ENCODE measurements at regions not wholly inside any gene's neighbourhood (a gene's known extent, or its start where the extent isn't known, plus 50 kb on each side); places are given as distances from the start of the nearest gene placed in this dataset.
"Not testable (repeated sequence)": the region's sequence is repeated elsewhere in the genome, so short reads cannot be mapped to it uniquely, and the experiment has no call there.

DNA sequence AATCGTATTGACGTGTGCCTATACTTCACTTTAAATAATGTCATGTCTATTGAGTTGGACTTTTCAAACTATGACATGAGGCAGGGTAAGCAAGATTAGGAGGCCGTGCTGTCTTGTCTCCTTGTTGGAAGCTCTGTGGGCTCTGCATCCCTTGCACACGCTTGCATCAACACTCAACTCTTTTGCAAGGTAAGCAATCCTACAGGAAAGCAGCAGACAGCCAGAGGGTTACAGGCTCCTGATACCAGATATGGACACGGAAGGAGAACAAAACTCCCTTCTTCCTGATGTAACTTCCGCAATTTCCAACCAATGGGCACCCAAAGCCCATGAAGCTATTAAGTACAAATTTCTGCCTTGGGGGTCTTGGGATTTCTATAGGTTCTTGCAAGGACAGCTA is 1520.7 kb upstream of the B3GALT2 start:
- Histone ChIP-seq H3K4me1 (ENCODE audit: insufficient read depth, low read length) (no peaks in the 10 kb centered on the region), H3K36me3 (ENCODE audit: insufficient read depth, low read length) (no peaks in the 10 kb centered on the region), H3K9ac (ENCODE audit: low read depth, low read length) (no peak overlapping the region), H3K9me3 (ENCODE audit: control insufficient read depth, insufficient read depth, low read length) (no peaks in the 10 kb centered on the region)

DNA sequence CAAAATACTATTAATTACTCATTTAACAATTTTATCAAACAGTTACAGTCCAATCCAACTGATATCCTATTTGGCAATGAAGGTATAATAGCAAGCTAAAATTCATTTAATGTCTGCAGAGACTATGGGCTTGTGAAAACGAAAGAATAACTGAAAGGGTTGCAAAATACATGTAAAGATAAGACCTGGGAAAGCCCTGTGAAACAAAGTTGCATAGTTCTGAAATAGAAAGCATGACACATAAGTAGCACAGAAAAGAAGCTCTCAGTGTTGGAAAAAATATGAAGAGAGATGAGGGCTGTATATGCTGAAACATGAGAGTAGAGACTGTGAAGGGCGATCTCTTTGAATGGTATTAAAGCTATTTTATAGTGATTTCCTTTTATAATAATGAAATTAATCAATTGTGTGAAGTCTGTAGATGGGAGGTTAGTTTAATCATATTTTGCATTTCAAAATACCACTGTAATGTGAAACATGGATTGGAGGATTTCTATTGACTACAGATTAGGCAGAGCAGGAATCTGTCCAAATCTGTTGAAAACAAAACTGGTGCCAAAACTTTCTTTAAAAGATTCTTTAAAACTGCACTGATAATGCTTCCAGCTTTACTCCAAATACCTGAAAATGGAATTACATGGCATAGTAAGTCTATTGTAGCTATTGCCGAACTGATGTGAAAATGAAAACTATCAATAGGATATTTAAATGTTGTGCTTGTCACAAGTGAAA is 1518.9 kb upstream of the B3GALT2 start:
- H3K9ac ChIP-seq (ENCODE audit: low read depth, low read length) = no peak overlapping the region
- no peaks in the 10 kb centered on the region for H3K4me1 ChIP-seq (ENCODE audit: insufficient read depth, low read length)
- H3K9me3 ChIP-seq (ENCODE audit: control insufficient read depth, insufficient read depth, low read length) = no peaks in the 10 kb centered on the region
- H3K36me3 ChIP-seq (ENCODE audit: insufficient read depth, low read length) = no peaks in the 10 kb centered on the region

DNA sequence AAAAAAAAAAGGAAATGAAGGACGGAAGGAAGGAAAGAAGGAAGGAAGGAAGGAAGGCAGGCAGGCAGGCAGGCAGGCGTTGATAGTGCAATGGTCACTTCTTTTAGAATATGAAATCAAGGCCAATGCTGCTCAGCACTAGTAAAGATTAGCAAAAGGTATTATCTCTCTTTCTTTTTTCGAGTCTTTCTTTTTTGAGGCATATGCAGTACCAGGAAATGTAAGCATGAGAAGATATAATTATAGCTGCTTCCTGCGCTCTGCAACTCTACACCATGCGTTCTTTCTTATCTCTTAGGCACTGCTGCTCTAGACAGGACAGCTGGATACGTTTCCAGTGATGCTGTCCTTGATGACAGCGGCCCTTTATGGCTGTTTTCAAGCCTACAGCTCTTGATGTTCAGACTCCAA is 1512.5 kb upstream of the B3GALT2 start:
- Histone ChIP-seq H3K4me1 (ENCODE audit: insufficient read depth, low read length) (no peaks in the 10 kb centered on the region), H3K9ac (ENCODE audit: low read depth, low read length) (no peak overlapping the region), H3K9me3 (ENCODE audit: control insufficient read depth, insufficient read depth, low read length) (no peaks in the 10 kb centered on the region), H3K36me3 (ENCODE audit: insufficient read depth, low read length) (no peaks in the 10 kb centered on the region)

DNA sequence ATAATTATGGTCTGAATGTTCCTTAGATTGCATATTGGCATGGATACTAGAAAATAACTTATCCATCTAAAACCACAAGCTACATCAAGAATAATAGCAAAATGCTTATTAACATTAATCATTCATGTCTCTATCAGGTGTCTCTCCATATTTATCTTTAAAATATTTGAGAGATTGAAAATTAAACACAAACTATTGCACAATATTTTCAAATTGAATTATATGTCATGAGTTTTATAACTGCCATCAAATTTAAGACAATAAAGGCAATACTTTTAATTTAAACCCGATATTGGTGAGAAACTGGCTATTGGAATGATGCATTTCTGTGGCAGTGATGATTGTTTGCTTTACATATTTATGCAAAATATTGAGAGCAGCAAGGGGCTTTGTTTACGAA is 1506.8 kb upstream of the B3GALT2 start:
- Histone ChIP-seq H3K36me3 (ENCODE audit: insufficient read depth, low read length) (no peaks in the 10 kb centered on the region), H3K9ac (ENCODE audit: low read depth, low read length) (no peak overlapping the region), H3K9me3 (ENCODE audit: control insufficient read depth, insufficient read depth, low read length) (no peaks in the 10 kb centered on the region), H3K4me1 (ENCODE audit: insufficient read depth, low read length) (no peaks in the 10 kb centered on the region)

DNA sequence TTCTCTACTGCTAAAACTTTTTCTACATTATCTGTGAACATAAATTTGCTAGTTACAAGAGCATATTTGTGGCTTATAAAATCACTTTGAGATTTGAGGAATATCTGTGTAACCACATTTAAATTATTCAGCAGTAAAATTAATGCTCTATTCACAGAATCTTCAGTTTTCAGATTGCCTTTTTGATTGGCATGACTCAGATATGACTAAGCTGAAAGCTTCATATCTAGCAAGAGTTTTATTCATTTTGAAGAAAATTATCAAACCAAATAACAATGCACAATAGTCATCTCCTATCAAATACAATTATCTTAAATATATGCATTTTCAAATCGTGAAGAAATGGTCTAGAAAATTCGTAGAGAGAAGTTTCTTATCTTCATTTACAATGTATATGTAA is 1498.2 kb upstream of the B3GALT2 start:
- no peak overlapping the region for H3K9ac ChIP-seq (ENCODE audit: low read depth, low read length)
- H3K4me1 ChIP-seq (ENCODE audit: insufficient read depth, low read length) = no peaks in the 10 kb centered on the region; the same call in 1 of the 2 replicates
- H3K36me3 ChIP-seq (ENCODE audit: insufficient read depth, low read length) = no peaks in the 10 kb centered on the region
- no peaks in the 10 kb centered on the region for H3K9me3 ChIP-seq (ENCODE audit: control insufficient read depth, insufficient read depth, low read length)

DNA sequence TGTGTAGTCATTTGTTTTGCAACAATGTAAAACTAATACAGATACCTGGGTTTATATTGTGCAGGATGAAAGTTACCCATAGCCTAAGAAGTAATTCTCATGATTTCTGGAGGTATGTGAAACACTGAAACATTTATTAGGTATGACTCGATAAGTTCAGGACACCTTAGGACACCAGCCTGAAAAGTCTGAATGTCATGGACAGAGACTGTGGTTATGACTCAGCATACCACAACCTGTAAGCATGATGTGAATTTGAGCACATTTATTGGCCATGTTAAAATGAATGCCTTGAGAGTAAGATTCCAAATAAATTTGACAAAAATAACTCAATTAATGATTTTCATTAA is 1471.7 kb upstream of the B3GALT2 start:
- H3K9ac ChIP-seq (ENCODE audit: low read depth, low read length) = no peak overlapping the region
- H3K36me3 ChIP-seq (ENCODE audit: insufficient read depth, low read length) = no peaks in the 10 kb centered on the region
- no peaks in the 10 kb centered on the region for H3K4me1 ChIP-seq (ENCODE audit: insufficient read depth, low read length)

DNA sequence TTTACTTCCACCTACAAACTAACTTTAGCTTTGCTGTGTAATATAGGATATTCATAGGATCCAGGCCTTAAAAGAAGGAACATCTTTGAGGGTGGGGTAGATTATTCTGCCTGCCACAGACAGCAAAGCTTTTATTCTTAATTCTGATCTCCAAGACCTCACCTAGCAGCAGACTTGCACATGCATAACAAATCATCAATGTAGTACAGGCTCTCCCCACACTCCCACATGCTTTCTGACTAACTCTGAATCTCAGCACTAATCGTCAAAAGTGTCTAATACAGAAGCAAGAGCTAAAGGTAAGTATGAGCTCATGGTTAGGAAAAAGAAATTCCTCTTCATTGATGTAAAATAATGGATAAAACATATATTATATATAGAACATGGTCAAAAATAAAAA is 1468.5 kb upstream of the B3GALT2 start:
- Histone ChIP-seq H3K36me3 (ENCODE audit: insufficient read depth, low read length) (no peaks in the 10 kb centered on the region), H3K4me1 (ENCODE audit: insufficient read depth, low read length) (no peaks in the 10 kb centered on the region), H3K9ac (ENCODE audit: low read depth, low read length) (no peak overlapping the region), H3K9me3 (ENCODE audit: control insufficient read depth, insufficient read depth, low read length) (no peaks in the 10 kb centered on the region)

More for the DNA sequence above, 1471.7 kb upstream of the B3GALT2 start:
- no peaks in the 10 kb centered on the region for H3K9me3 ChIP-seq (ENCODE audit: control insufficient read depth, insufficient read depth, low read length)

DNA sequence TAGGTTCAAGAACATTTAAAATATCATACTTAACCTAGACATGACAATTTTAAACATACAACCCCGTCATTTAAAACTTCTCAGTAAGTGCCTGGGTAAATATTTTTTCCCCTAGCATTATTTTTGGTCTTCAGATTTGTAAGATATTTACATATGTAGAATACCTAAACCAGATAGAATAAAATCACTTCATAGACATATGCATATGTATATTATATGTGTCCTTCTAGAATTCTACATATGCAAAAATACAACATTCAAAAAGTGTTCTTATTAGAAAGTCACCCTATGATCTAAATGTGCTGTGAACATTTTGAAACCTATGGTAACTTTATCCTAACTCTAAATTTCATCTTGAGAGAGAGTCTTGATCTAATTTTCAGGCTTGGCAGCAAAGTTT is 1467.0 kb upstream of the B3GALT2 start:
- no peaks in the 10 kb centered on the region for H3K9me3 ChIP-seq (ENCODE audit: control insufficient read depth, insufficient read depth, low read length)
- no peaks in the 10 kb centered on the region for H3K4me1 ChIP-seq (ENCODE audit: insufficient read depth, low read length)
- H3K36me3 ChIP-seq (ENCODE audit: insufficient read depth, low read length) = no peaks in the 10 kb centered on the region
- no peak overlapping the region for H3K9ac ChIP-seq (ENCODE audit: low read depth, low read length)

DNA sequence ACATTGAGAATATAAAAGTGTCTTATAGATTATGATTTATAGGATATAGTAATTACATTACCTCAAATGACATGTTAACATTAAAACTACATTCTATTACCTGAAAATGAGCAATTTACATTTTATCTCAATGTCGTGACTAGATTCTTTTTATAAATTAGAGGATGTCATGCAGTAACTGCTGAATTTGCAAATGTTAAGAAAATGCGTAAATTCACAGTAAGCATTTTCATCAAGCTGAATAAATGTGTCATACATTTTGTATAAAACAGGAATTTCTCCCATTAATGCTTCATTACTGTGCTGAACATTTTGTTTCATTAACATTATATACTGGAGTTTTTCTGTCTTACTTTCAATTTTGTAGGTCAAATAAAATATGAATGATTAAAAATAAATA is 1460.7 kb upstream of the B3GALT2 start:
- H3K4me1 ChIP-seq (ENCODE audit: insufficient read depth, low read length) = no peaks in the 10 kb centered on the region
- H3K9me3 ChIP-seq (ENCODE audit: control insufficient read depth, insufficient read depth, low read length) = no peaks in the 10 kb centered on the region
- no peak overlapping the region for H3K9ac ChIP-seq (ENCODE audit: low read depth, low read length)
- H3K36me3 ChIP-seq (ENCODE audit: insufficient read depth, low read length) = no peaks in the 10 kb centered on the region

DNA sequence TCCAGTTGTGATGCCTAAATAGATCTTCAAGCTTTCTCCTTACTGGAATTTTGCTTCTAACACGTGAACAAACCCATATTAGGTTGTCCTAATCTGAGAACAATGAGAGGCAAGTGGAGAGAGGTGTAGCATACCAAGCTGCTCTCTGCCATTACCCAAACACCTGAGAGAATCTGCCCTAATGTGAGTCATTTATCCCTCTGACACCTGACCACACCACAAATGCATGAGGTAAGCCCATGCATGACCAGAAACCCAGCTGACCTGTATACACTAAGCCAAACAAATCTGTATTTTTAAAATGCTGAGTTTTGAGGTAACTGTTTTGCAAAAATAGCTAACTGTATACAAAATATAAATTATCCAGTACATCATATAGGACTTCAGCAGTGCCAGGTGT is 1458.1 kb upstream of the B3GALT2 start:
- H3K36me3 ChIP-seq (ENCODE audit: insufficient read depth, low read length) = no peaks in the 10 kb centered on the region
- H3K4me1 ChIP-seq (ENCODE audit: insufficient read depth, low read length) = no peaks in the 10 kb centered on the region
- no peak overlapping the region for H3K9ac ChIP-seq (ENCODE audit: low read depth, low read length)
- H3K9me3 ChIP-seq (ENCODE audit: control insufficient read depth, insufficient read depth, low read length) = no peaks in the 10 kb centered on the region

DNA sequence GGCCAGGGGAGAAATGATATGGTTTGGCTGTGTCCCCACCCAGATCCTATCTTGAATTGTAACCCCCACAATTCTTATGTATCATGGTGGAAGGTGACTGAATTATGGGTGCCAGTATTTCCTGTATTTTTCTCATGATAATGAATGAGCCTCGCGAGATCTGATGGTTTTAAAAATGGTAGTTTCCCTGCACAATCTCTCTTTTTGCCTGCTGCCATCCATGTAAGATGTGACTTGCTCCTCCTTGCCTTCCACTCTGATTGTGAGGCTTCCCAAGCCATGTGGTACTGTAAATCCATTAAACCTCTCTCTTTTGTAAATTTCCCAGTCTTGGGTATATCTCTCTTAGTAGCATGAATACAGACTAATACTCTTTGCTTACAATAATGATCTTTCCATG is 1453.9 kb upstream of the B3GALT2 start:
- Histone ChIP-seq H3K9me3 (ENCODE audit: control insufficient read depth, insufficient read depth, low read length) (no peaks in the 10 kb centered on the region), H3K9ac (ENCODE audit: low read depth, low read length) (no peak overlapping the region), H3K4me1 (ENCODE audit: insufficient read depth, low read length) (no peaks in the 10 kb centered on the region), H3K36me3 (ENCODE audit: insufficient read depth, low read length) (no peaks in the 10 kb centered on the region)

DNA sequence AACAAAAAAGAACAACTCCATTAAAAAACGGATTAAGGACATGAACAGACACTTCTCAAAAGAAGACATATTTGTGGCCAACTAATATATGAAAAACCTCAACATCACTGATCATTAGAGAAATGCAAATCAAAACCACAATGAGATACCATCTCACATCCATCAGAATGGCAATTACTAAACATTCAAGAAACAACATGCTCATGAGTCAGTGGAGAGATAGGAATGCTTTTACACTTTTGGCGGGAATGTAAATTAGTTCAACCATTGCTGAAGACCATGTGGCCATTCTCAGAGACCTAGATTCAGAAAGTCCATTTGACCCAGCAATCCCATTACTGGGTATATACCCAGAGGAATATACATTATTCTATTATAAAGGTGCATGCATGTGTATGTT is 1442.6 kb upstream of the B3GALT2 start:
- H3K36me3 ChIP-seq (ENCODE audit: insufficient read depth, low read length) = no peaks in the 10 kb centered on the region
- no peaks in the 10 kb centered on the region for H3K4me1 ChIP-seq (ENCODE audit: insufficient read depth, low read length)
- H3K9me3 ChIP-seq (ENCODE audit: control insufficient read depth, insufficient read depth, low read length) = no peaks in the 10 kb centered on the region
- no peak overlapping the region for H3K9ac ChIP-seq (ENCODE audit: low read depth, low read length)

DNA sequence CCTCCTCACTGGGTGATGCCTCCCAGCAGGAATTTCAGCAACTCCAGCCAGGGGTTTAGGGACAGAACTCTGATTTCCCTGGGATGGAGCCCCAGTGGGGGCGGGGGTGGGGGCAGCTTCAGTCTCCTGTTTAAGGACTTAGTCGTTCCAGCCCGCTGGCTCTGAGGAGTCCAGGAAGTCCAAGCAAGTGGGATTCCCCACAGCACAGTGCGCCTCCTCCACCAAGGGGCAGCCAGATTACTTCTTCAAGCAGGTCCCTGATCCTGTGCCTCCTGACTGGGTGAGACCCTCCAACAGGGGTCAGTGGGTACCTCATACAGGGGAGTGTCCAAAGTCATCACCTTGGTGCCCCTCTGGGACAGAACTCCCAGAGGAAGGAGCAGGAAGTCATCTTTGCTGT is 1438.4 kb upstream of the B3GALT2 start:
- Histone ChIP-seq H3K9me3 (ENCODE audit: control insufficient read depth, insufficient read depth, low read length) (no peaks in the 10 kb centered on the region), H3K9ac (ENCODE audit: low read depth, low read length) (no peak overlapping the region), H3K36me3 (ENCODE audit: insufficient read depth, low read length) (no peaks in the 10 kb centered on the region), H3K4me1 (ENCODE audit: insufficient read depth, low read length) (no peaks in the 10 kb centered on the region)

DNA sequence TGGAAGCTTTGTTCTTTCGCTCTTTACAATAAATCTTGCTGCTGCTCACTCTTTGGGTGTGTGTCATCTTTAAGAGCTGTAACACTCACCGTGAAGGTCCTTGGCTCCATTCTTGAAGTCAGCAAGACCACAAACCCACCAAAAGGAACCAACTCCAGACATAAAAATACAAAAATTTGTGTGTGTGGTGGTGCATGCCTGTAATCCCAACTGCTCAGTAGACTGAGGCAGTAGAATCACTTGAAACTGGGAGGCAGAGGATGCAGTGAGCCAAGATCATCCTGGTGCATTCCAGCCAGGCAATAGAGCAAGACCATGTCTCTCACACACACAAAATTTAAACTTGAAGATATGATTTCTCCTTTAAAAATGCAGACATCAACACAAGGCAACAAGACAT is 1431.7 kb upstream of the B3GALT2 start:
- Histone ChIP-seq H3K9me3 (ENCODE audit: control insufficient read depth, insufficient read depth, low read length) (no peaks in the 10 kb centered on the region), H3K4me1 (ENCODE audit: insufficient read depth, low read length) (no peaks in the 10 kb centered on the region), H3K9ac (ENCODE audit: low read depth, low read length) (no peak overlapping the region), H3K36me3 (ENCODE audit: insufficient read depth, low read length) (no peaks in the 10 kb centered on the region)

DNA sequence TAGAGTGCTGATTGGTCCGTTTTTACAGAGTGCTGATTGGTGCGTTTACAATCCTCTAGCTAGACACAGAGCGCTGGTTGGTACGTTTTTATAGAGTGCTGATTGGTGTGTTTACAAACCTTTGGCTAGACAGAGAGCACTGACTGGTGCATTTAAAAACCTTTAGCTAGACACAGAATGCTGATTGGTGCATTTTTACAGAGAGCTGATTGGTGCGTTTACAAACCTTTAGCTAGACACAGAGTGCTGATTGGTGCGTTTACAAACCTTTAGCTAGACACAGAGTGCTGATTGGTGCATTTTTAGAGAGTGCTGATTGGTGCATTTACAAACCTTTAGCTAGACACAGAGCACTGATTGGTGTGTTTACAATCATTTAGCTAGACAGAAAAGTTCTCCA is 1430.9 kb upstream of the B3GALT2 start:
- H3K9ac ChIP-seq (ENCODE audit: low read depth, low read length); H3K4me1 ChIP-seq (ENCODE audit: insufficient read depth, low read length): not testable (repeated sequence)

DNA sequence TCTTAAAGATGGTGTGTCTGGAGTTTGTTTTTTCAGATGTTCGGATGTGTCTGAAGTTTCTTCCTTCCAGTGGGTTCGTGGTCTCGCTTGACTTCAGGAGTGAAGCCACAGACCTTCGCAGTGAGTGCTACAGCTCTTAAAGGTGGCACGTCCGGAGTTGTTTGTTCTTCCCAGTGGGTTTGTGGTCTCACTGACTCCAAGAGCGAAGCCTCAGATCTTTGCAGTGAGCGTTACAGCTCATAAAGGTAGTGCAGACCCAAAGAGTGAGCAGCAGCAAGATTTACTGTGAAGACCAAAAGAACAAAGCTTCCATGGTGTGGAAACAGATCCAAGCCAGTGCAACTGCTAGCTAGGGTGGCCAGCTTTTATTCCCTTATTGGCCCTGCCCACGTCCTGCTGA is 1430.4 kb upstream of the B3GALT2 start:
- Histone ChIP-seq H3K9me3 (ENCODE audit: control insufficient read depth, insufficient read depth, low read length) (no peaks in the 10 kb centered on the region), H3K9ac (ENCODE audit: low read depth, low read length) (no peak overlapping the region), H3K4me1 (ENCODE audit: insufficient read depth, low read length) (no peaks in the 10 kb centered on the region), H3K36me3 (ENCODE audit: insufficient read depth, low read length) (no peaks in the 10 kb centered on the region)

More for the DNA sequence above, 1430.9 kb upstream of the B3GALT2 start:
- not testable (repeated sequence) for H3K9me3 ChIP-seq (ENCODE audit: control insufficient read depth, insufficient read depth, low read length); H3K36me3 ChIP-seq (ENCODE audit: insufficient read depth, low read length)
